ENCODE measurements at regions not wholly inside any gene's neighbourhood (a gene's known extent, or its start where the extent isn't known, plus 50 kb on each side); places are given as distances from the start of the nearest gene placed in this dataset.

GRCh38 chr5:4124221-4124970 lies 528.8 kb downstream of the IRX1 start:
- TF ChIP-seq, protein P1, sequence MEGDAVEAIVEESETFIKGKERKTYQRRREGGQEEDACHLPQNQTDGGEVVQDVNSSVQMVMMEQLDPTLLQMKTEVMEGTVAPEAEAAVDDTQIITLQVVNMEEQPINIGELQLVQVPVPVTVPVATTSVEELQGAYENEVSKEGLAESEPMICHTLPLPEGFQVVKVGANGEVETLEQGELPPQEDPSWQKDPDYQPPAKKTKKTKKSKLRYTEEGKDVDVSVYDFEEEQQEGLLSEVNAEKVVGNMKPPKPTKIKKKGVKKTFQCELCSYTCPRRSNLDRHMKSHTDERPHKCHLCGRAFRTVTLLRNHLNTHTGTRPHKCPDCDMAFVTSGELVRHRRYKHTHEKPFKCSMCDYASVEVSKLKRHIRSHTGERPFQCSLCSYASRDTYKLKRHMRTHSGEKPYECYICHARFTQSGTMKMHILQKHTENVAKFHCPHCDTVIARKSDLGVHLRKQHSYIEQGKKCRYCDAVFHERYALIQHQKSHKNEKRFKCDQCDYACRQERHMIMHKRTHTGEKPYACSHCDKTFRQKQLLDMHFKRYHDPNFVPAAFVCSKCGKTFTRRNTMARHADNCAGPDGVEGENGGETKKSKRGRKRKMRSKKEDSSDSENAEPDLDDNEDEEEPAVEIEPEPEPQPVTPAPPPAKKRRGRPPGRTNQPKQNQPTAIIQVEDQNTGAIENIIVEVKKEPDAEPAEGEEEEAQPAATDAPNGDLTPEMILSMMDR (IDR thresholded peaks at IDR 0.05), result no peak
- TF ChIP-seq POLR2A (IDR thresholded peaks at IDR 0.05), result no peak

Data from Peyer's patch (tissue), 4 donors.